IMR-90 (cell line): ENCODE measurements at regions not wholly inside any gene's neighbourhood (a gene's known extent, or its start where the extent isn't known, plus 50 kb on each side); places are given as distances from the start of the nearest gene placed in this dataset.

Experiments
- ATAC-seq: fragments of 200-7000 bp; cut with Tn5 transposase; 2 replicates; pipeline ENCODE4 v1.9.1; 2020; ENCODE audit warnings: low read depth, mild to moderate bottlenecking, moderate library complexity
- BruUV-seq: library from RNA; stranded (reverse); fragments of 400-500 nt; replicated peaks from 2 replicates; lab custom pipeline; 2021; lab: Mats Ljungman, UMichigan
- CTCF ChIA-PET: fragments of 300-600 bp; formaldehyde crosslinking; extraction: SDS; loops from one replicate; lab custom pipeline; 2021; ENCODE audit warnings: antibody characterized with exemption; lab: Yijun Ruan, JAX
- POLR2A ChIA-PET: fragments of 300-600 bp; sonication (Branson Sonifier 250); formaldehyde crosslinking; loops from one replicate; lab custom pipeline; 2022; ENCODE audit warnings: antibody characterized with exemption; ENCODE audit not compliant: unreplicated experiment; lab: Charles Lee
- DNase-seq: peaks from one replicate; pipeline ENCODE4 v3.0.0; 2013
- H2AFZ ChIP-seq: replicated peaks from 2 replicates; pipeline ENCODE3; 2013; ENCODE audit warnings: low read length, mild to moderate bottlenecking; ENCODE audit not compliant: poor library complexity
- H2AK5ac ChIP-seq: 2 replicates; pipeline ENCODE4 v1.6.1; 2013; ENCODE audit warnings: low read depth, low read length, inconsistent platforms
- H2AK9ac ChIP-seq: replicated peaks from 2 replicates; pipeline ENCODE3; 2013; ENCODE audit warnings: mild to moderate bottlenecking, low read depth, low read length, moderate library complexity; ENCODE audit not compliant: poor library complexity
- H2BK120ac ChIP-seq: 2 replicates; pipeline ENCODE4 v1.6.1; 2013; ENCODE audit warnings: low read depth, low read length, inconsistent platforms
- H2BK15ac ChIP-seq: 3 replicates; pipeline ENCODE4 v1.6.1; 2013; ENCODE audit warnings: low read depth, low read length, inconsistent platforms
- H2BK20ac ChIP-seq: 2 replicates; pipeline ENCODE4 v1.6.1; 2013; ENCODE audit warnings: low read depth, mild to moderate bottlenecking, inconsistent platforms, low read length, moderate library complexity
- H2BK5ac ChIP-seq: 2 replicates; pipeline ENCODE4 v1.6.1; 2013; ENCODE audit warnings: mild to moderate bottlenecking, low read depth, low read length, inconsistent platforms; ENCODE audit not compliant: poor library complexity, severe bottlenecking
- H3K14ac ChIP-seq: replicated peaks from 2 replicates; pipeline ENCODE4 v1.6.1; 2013; ENCODE audit warnings: low read depth, low read length, inconsistent platforms
- H3K18ac ChIP-seq: 2 replicates; pipeline ENCODE4 v1.6.1; 2013; ENCODE audit warnings: low read depth, low read length, control low read depth
- H3K23ac ChIP-seq: 2 replicates; pipeline ENCODE4 v1.6.1; 2013; ENCODE audit warnings: low read depth, low read length, inconsistent platforms
- H3K27ac ChIP-seq: 2 replicates; pipeline ENCODE4 v1.5.1; 2013; ENCODE audit warnings: mild to moderate bottlenecking, control low read depth, low read length; ENCODE audit not compliant: insufficient read depth
- H3K27me3 ChIP-seq: 2 replicates; pipeline ENCODE4 v1.6.1; 2013; ENCODE audit warnings: low read length; ENCODE audit not compliant: control insufficient read depth, insufficient read depth
- H3K36me3 ChIP-seq: 2 replicates; pipeline ENCODE4 v1.6.1; 2013; ENCODE audit warnings: low read length, mixed read lengths; ENCODE audit not compliant: control insufficient read depth, insufficient read depth
- H3K4ac ChIP-seq: 2 replicates; pipeline ENCODE4 v1.6.1; 2013; ENCODE audit warnings: low read depth, low read length, inconsistent platforms
- H3K4me1 ChIP-seq: 2 replicates; pipeline ENCODE4 v1.6.1; 2013; ENCODE audit warnings: low read length, mixed read lengths; ENCODE audit not compliant: control insufficient read depth, insufficient read depth
- H3K4me2 ChIP-seq: 2 replicates; pipeline ENCODE4 v1.6.1; 2013; ENCODE audit warnings: low read depth, mild to moderate bottlenecking, control low read depth, low read length, moderate library complexity
- H3K4me3 ChIP-seq: 2 replicates; pipeline ENCODE4 v1.5.1; 2013; ENCODE audit warnings: low read depth, mild to moderate bottlenecking, control low read depth, low read length, moderate library complexity; ENCODE audit not compliant: insufficient read depth
- H3K56ac ChIP-seq: 2 replicates; pipeline ENCODE4 v1.6.1; 2013; ENCODE audit warnings: low read length, inconsistent platforms; ENCODE audit not compliant: insufficient read depth; ENCODE audit errors: extremely low read depth
- H3K79me1 ChIP-seq, 2 experiments: 2 replicates each; pipeline ENCODE4 v1.6.1; 2013; ENCODE audit warnings: low read length in 2 of 2, inconsistent platforms in 1 of 2, low read depth in 1 of 2
- H3K9ac ChIP-seq: 2 replicates; pipeline ENCODE4 v1.6.1; 2013; ENCODE audit warnings: low read depth, low read length, control low read depth
- H3K9me1 ChIP-seq: 2 replicates; pipeline ENCODE4 v1.6.1; 2013; ENCODE audit warnings: low read length, inconsistent platforms; ENCODE audit not compliant: insufficient read depth
- H3K9me3 ChIP-seq: 2 replicates; pipeline ENCODE4 v1.6.1; 2013; ENCODE audit warnings: low read length; ENCODE audit not compliant: control insufficient read depth, insufficient read depth
- H4K20me1 ChIP-seq: 2 replicates; pipeline ENCODE4 v1.6.1; 2013; ENCODE audit warnings: low read length, inconsistent platforms; ENCODE audit not compliant: insufficient read depth
- H4K5ac ChIP-seq: 2 replicates; pipeline ENCODE4 v1.6.1; 2013; ENCODE audit warnings: mild to moderate bottlenecking, low read depth, low read length, control low read depth
- H4K8ac ChIP-seq, 2 experiments: 2 replicates each; pipeline ENCODE4 v1.6.1; 2013; ENCODE audit warnings: low read depth in 2 of 2, low read length in 2 of 2, control low read depth in 1 of 2, inconsistent platforms in 1 of 2
- H4K91ac ChIP-seq: 2 replicates; pipeline ENCODE4 v1.6.1; 2013; ENCODE audit warnings: low read depth, low read length, inconsistent platforms; ENCODE audit not compliant: insufficient read depth
- CHD1 ChIP-seq: IDR thresholded peaks from 2 replicates; pipeline ENCODE4 v1.6.1; 2012; ENCODE audit warnings: low read depth, low read length, improper control_type of control experiment
- MAZ ChIP-seq: IDR thresholded peaks from 2 replicates; pipeline ENCODE4 v1.6.1; 2012; ENCODE audit warnings: low read depth, mild to moderate bottlenecking, low read length, improper control_type of control experiment, moderate library complexity, borderline replicate concordance
- POLR2A ChIP-seq: IDR thresholded peaks from 2 replicates; pipeline ENCODE4 v1.6.1; 2012; ENCODE audit warnings: mild to moderate bottlenecking, low read depth, low read length
- RAD21 ChIP-seq: IDR thresholded peaks from 2 replicates; pipeline ENCODE4 v1.6.1; 2012; ENCODE audit warnings: low read length, improper control_type of control experiment
- RCOR1 ChIP-seq: IDR thresholded peaks from 2 replicates; pipeline ENCODE4 v1.6.1; 2012; ENCODE audit warnings: mild to moderate bottlenecking, low read length, improper control_type of control experiment; ENCODE audit not compliant: insufficient replicate concordance
- RFX5 ChIP-seq: IDR thresholded peaks from 2 replicates; pipeline ENCODE4 v1.8.0; 2012; ENCODE audit warnings: low read depth, mild to moderate bottlenecking, low read length, moderate library complexity
- WGBS, 2 experiments: methylation state at CpG; one replicate each; pipeline versions ENCODE4 v1.1.5 to v1.1.7; 2013; ENCODE audit warnings: missing lambda C conversion rate in 2 of 2; ENCODE audit not compliant: insufficient read length in 1 of 2; ENCODE audit errors: extremely low coverage in 2 of 2; 5-methylcytosine and 5-hydroxymethylcytosine counted together
- dilution Hi-C: fragments of 300-500 bp; cut with HindIII; formaldehyde crosslinking; loops from one replicate; pipeline ENCODE4 v1.14.3; 2018; ENCODE audit warnings: low sequenced_read_pairs; ENCODE audit not compliant: unreplicated experiment
- in situ Hi-C: fragments of 300-500 bp; cut with MboI; formaldehyde crosslinking; loops from 3 replicates; pipeline ENCODE4 v1.14.3; 2019; ENCODE audit warnings: low sequenced_read_pairs, inconsistent platforms, mixed read lengths
- intact Hi-C: fragments of 100-400 bp; cut with micrococcal nuclease; formaldehyde crosslinking; loops from 2 replicates; pipeline ENCODE4 v1.10.0; 2022
- TF ChIP-seq, protein P1 (sequence below): fragments of 150-350 bp; IDR thresholded peaks from 2 replicates; pipeline ENCODE4 v1.6.1; 2016; ENCODE audit warnings: low read depth, mild to moderate bottlenecking, low read length, moderate library complexity, borderline replicate concordance
- TF ChIP-seq, protein P2 (sequence below): conservative IDR thresholded peaks from 2 replicates; pipeline ENCODE4 v1.5.1; 2012; ENCODE audit warnings: mild to moderate bottlenecking, low read depth, low read length, improper control_type of control experiment

- Histone ChIP-seq H2AK5ac (no peak overlapping the region), H3K14ac (no peak overlapping the region), H2BK5ac (no peak overlapping the region), H3K4me2 (no peak overlapping the region), H3K79me1 (no peaks in the 10 kb centered on the region), H4K5ac (no peak overlapping the region), H3K9me1 (no peaks in the 10 kb centered on the region), H3K23ac (no peak overlapping the region), H2BK15ac (no peak overlapping the region), H4K20me1 (no peaks in the 10 kb centered on the region), H3K27ac (no peak overlapping the region), H3K9ac (no peak overlapping the region), H2BK120ac (no peak overlapping the region), H3K36me3 (no peaks in the 10 kb centered on the region), H3K56ac (no peak overlapping the region), H4K91ac (no peak overlapping the region), H3K27me3 (no peaks in the 10 kb centered on the region), H3K18ac (no peak overlapping the region), H3K9me3 (no peaks in the 10 kb centered on the region), H4K8ac (no peak overlapping the region), H2AK9ac (no peak overlapping the region), H3K4ac (no peak overlapping the region), H3K4me1 (no peaks in the 10 kb centered on the region), H2BK20ac (no peak overlapping the region), H3K4me3 (no peak overlapping the region), H2AFZ (no peak overlapping the region)
- ATAC-seq (no peak), DNase-seq (no peak)
- WGBS, 2 experiments = 60% methylated on average over 1 of the region's 3 CpGs; no CpG with 5 or more reads in 1 of the 2 experiments
- BruUV-seq = no TSS peak
- in situ Hi-C loops (no loop called here), intact Hi-C loops (no loop called here), dilution Hi-C loops (no loop called here)
- POLR2A ChIA-PET = no interaction called here
- CTCF ChIA-PET = no interaction called here
- no peak for TF ChIP-seq CHD1
- TF ChIP-seq, protein P1, sequence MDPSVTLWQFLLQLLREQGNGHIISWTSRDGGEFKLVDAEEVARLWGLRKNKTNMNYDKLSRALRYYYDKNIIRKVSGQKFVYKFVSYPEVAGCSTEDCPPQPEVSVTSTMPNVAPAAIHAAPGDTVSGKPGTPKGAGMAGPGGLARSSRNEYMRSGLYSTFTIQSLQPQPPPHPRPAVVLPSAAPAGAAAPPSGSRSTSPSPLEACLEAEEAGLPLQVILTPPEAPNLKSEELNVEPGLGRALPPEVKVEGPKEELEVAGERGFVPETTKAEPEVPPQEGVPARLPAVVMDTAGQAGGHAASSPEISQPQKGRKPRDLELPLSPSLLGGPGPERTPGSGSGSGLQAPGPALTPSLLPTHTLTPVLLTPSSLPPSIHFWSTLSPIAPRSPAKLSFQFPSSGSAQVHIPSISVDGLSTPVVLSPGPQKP = no peak
- no peak for TF ChIP-seq RAD21
- TF ChIP-seq, protein P2, sequence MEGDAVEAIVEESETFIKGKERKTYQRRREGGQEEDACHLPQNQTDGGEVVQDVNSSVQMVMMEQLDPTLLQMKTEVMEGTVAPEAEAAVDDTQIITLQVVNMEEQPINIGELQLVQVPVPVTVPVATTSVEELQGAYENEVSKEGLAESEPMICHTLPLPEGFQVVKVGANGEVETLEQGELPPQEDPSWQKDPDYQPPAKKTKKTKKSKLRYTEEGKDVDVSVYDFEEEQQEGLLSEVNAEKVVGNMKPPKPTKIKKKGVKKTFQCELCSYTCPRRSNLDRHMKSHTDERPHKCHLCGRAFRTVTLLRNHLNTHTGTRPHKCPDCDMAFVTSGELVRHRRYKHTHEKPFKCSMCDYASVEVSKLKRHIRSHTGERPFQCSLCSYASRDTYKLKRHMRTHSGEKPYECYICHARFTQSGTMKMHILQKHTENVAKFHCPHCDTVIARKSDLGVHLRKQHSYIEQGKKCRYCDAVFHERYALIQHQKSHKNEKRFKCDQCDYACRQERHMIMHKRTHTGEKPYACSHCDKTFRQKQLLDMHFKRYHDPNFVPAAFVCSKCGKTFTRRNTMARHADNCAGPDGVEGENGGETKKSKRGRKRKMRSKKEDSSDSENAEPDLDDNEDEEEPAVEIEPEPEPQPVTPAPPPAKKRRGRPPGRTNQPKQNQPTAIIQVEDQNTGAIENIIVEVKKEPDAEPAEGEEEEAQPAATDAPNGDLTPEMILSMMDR = no peak
- no peak for TF ChIP-seq MAZ
- no peak for TF ChIP-seq RFX5
- no peak for TF ChIP-seq RCOR1
- TF ChIP-seq POLR2A = no peak
Measured at GRCh38 chr1:69201716-69202115, 366.0 kb upstream of the LRRC7 start.
